HUES6 (cell line): ENCODE measurements at regions not wholly inside any gene's neighbourhood (a gene's known extent, or its start where the extent isn't known, plus 50 kb on each side); places are given as distances from the start of the nearest gene placed in this dataset.
"Not testable (repeated sequence)": the region's sequence is repeated elsewhere in the genome, so short reads cannot be mapped to it uniquely, and the experiment has no call there.

Source experiments
- H3K27ac ChIP-seq: 2 replicates; pipeline ENCODE4 v1.7.0; 2013; ENCODE audit warnings: low read depth, mild to moderate bottlenecking, low read length, inconsistent platforms
- H3K27me3 ChIP-seq: 2 replicates; pipeline ENCODE4 v1.6.1; 2013; ENCODE audit warnings: low read length; ENCODE audit not compliant: control insufficient read depth, insufficient read depth
- H3K36me3 ChIP-seq: 2 replicates; pipeline ENCODE4 v1.6.1; 2013; ENCODE audit warnings: low read length; ENCODE audit not compliant: control insufficient read depth, insufficient read depth
- H3K4me1 ChIP-seq: 2 replicates; pipeline ENCODE4 v1.6.1; 2013; ENCODE audit warnings: low read length; ENCODE audit not compliant: control insufficient read depth, insufficient read depth
- H3K4me3 ChIP-seq: 2 replicates; pipeline ENCODE4 v1.5.1; 2013; ENCODE audit warnings: low read depth, low read length
- H3K9ac ChIP-seq: one replicate; pipeline ENCODE4 v1.6.1; 2013; ENCODE audit warnings: mild to moderate bottlenecking, low read length
- H3K9me3 ChIP-seq: 2 replicates; pipeline ENCODE4 v1.6.1; 2013; ENCODE audit warnings: low read depth, low read length; ENCODE audit not compliant: control insufficient read depth, insufficient read depth

- Histone ChIP-seq H3K9ac (no peak overlapping the region), H3K36me3 (no peaks in the 10 kb centered on the region), H3K4me1 (no peaks in the 10 kb centered on the region), H3K27ac (no peak overlapping the region), H3K4me3 (no peak overlapping the region), H3K27me3 (no peaks in the 10 kb centered on the region), H3K9me3 (peaks cover 70% of the 10 kb centered on the region)
These were observed 1361.9 kb downstream of the UQCRFS1 start for GRCh38 chr19:27851002-27851481.

- H3K36me3 ChIP-seq = no peaks in the 10 kb centered on the region
- H3K4me3 ChIP-seq = no peak overlapping the region
- H3K9me3 ChIP-seq = peaks cover 72% of the 10 kb centered on the region
- H3K9ac ChIP-seq = no peak overlapping the region
- no peaks in the 10 kb centered on the region for H3K4me1 ChIP-seq
- H3K27me3 ChIP-seq = no peaks in the 10 kb centered on the region
- no peak overlapping the region for H3K27ac ChIP-seq
These were observed 1366.0 kb downstream of the UQCRFS1 start for GRCh38 chr19:27846944-27847343.

GRCh38 chr19:27844261-27844660 lies 1368.7 kb downstream of the UQCRFS1 start:
- Histone ChIP-seq H3K4me3 (no peak overlapping the region), H3K4me1 (no peaks in the 10 kb centered on the region), H3K27ac (no peak overlapping the region), H3K9ac (no peak overlapping the region), H3K36me3 (no peaks in the 10 kb centered on the region), H3K27me3 (no peaks in the 10 kb centered on the region), H3K9me3 (peaks cover 63% of the 10 kb centered on the region; the same call in 1 of the 2 replicates)

GRCh38 chr19:27843861-27844260 lies 1369.1 kb downstream of the UQCRFS1 start:
- no peaks in the 10 kb centered on the region for H3K4me1 ChIP-seq
- no peak overlapping the region for H3K4me3 ChIP-seq
- peaks cover 63% of the 10 kb centered on the region; the same call in 1 of the 2 replicates for H3K9me3 ChIP-seq
- H3K27me3 ChIP-seq = no peaks in the 10 kb centered on the region
- H3K27ac ChIP-seq = no peak overlapping the region
- H3K36me3 ChIP-seq = no peaks in the 10 kb centered on the region
- H3K9ac ChIP-seq = no peak overlapping the region

- Histone ChIP-seq H3K36me3 (no peaks in the 10 kb centered on the region), H3K4me1 (no peaks in the 10 kb centered on the region), H3K4me3 (no peak overlapping the region), H3K27ac (no peak overlapping the region), H3K27me3 (no peaks in the 10 kb centered on the region), H3K9ac (no peak overlapping the region), H3K9me3 (peaks cover 32% of the 10 kb centered on the region; the same call in 1 of the 2 replicates)
These were observed 1379.9 kb downstream of the UQCRFS1 start for GRCh38 chr19:27833031-27833430.

GRCh38 chr19:27828829-27829228 lies 1384.1 kb downstream of the UQCRFS1 start:
- Histone ChIP-seq H3K9me3 (peaks cover 26% of the 10 kb centered on the region; the same call in 1 of the 2 replicates), H3K4me1 (no peaks in the 10 kb centered on the region), H3K27me3 (no peaks in the 10 kb centered on the region), H3K4me3 (no peak overlapping the region), H3K27ac (no peak overlapping the region), H3K36me3 (no peaks in the 10 kb centered on the region), H3K9ac (no peak overlapping the region)

- H3K27ac ChIP-seq = no peak overlapping the region
- H3K4me3 ChIP-seq = no peak overlapping the region
- peaks cover 30% of the 10 kb centered on the region; the same call in 1 of the 2 replicates for H3K9me3 ChIP-seq
- H3K9ac ChIP-seq = no peak overlapping the region
- H3K36me3 ChIP-seq = no peaks in the 10 kb centered on the region
- no peaks in the 10 kb centered on the region for H3K27me3 ChIP-seq
- no peaks in the 10 kb centered on the region for H3K4me1 ChIP-seq
These were observed 1388.8 kb downstream of the UQCRFS1 start for GRCh38 chr19:27824108-27824507.

- Histone ChIP-seq H3K4me3 (no peak overlapping the region), H3K27me3 (no peaks in the 10 kb centered on the region), H3K4me1 (no peaks in the 10 kb centered on the region), H3K36me3 (no peaks in the 10 kb centered on the region), H3K27ac (no peak overlapping the region), H3K9me3 (peaks cover 28% of the 10 kb centered on the region; the same call in 1 of the 2 replicates), H3K9ac (no peak overlapping the region)
These were observed 1390.6 kb downstream of the UQCRFS1 start for GRCh38 chr19:27822336-27822735.

- no peaks in the 10 kb centered on the region for H3K4me1 ChIP-seq
- H3K36me3 ChIP-seq = no peaks in the 10 kb centered on the region
- no peak overlapping the region for H3K9ac ChIP-seq
- peaks cover 31% of the 10 kb centered on the region; the same call in 1 of the 2 replicates for H3K9me3 ChIP-seq
- no peak overlapping the region for H3K27ac ChIP-seq
- no peak overlapping the region for H3K4me3 ChIP-seq
- H3K27me3 ChIP-seq = no peaks in the 10 kb centered on the region
These were observed 1391.4 kb downstream of the UQCRFS1 start for GRCh38 chr19:27821418-27822018.

GRCh38 chr19:27815985-27816384 lies 1397.0 kb downstream of the UQCRFS1 start:
- no peak overlapping the region for H3K9ac ChIP-seq
- H3K36me3 ChIP-seq = no peaks in the 10 kb centered on the region
- H3K27ac ChIP-seq = no peak overlapping the region
- H3K27me3 ChIP-seq = no peaks in the 10 kb centered on the region
- H3K4me3 ChIP-seq = no peak overlapping the region
- H3K9me3 ChIP-seq = peaks cover 18% of the 10 kb centered on the region; the same call in 1 of the 2 replicates
- H3K4me1 ChIP-seq = no peaks in the 10 kb centered on the region

- not testable (repeated sequence) for H3K36me3 ChIP-seq, H3K4me1 ChIP-seq, H3K27ac ChIP-seq, H3K4me3 ChIP-seq, H3K9ac ChIP-seq, H3K27me3 ChIP-seq
- H3K9me3 ChIP-seq = peaks cover 18% of the 10 kb centered on the region; the same call in 1 of the 2 replicates
These were observed 1398.1 kb downstream of the UQCRFS1 start for GRCh38 chr19:27814834-27815233.
